Lung (tissue), 11 donors: ENCODE measurements at regions not wholly inside any gene's neighbourhood (a gene's known extent, or its start where the extent isn't known, plus 50 kb on each side); places are given as distances from the start of the nearest gene placed in this dataset.

Experiments used
- ATAC-seq: fragments of 200-7000 bp; cut with Tn5 transposase; one replicate; pipeline ENCODE4 v1.9.1; 2020; ENCODE audit warnings: moderate number of reproducible peaks; ENCODE audit not compliant: insufficient read depth, low FRiP score
- DNase-seq, 3 donors: peaks; one replicate each; pipeline ENCODE4 v3.0.0-alpha.2; 2013 to 2017
- H3K27ac ChIP-seq, 2 donors: one replicate each; pipeline ENCODE4 v1.5.1; 2013; ENCODE audit warnings: mild to moderate bottlenecking in 2 of 2, moderate library complexity in 2 of 2, control low read depth in 1 of 2, inconsistent platforms in 1 of 2, low read depth in 1 of 2, low read length in 1 of 2
- H3K27me3 ChIP-seq, 3 donors: one replicate each; pipeline ENCODE4 v1.5.1; 2013; ENCODE audit warnings: low read length in 2 of 3; ENCODE audit not compliant: control insufficient read depth in 3 of 3, insufficient read depth in 3 of 3
- H3K36me3 ChIP-seq, 4 donors: one replicate each; pipeline ENCODE4 v1.5.1; 2013; ENCODE audit warnings: low read length in 4 of 4, mild to moderate bottlenecking in 1 of 4, moderate library complexity in 1 of 4; ENCODE audit not compliant: control insufficient read depth in 4 of 4, insufficient read depth in 4 of 4
- H3K4me1 ChIP-seq, 5 donors: one replicate each; pipeline ENCODE4 v1.5.1; 2013; ENCODE audit warnings: low read length in 5 of 5, mild to moderate bottlenecking in 2 of 5, moderate library complexity in 1 of 5; ENCODE audit not compliant: control insufficient read depth in 5 of 5, insufficient read depth in 5 of 5
- H3K4me3 ChIP-seq: one replicate; pipeline ENCODE4 v1.5.1; 2013; ENCODE audit warnings: mild to moderate bottlenecking, control low read depth, moderate library complexity
- H3K9ac ChIP-seq, 2 donors: one replicate each; pipeline ENCODE4 v1.5.1; 2013; ENCODE audit warnings: low read length in 2 of 2, control low read depth in 1 of 2; ENCODE audit not compliant: insufficient read depth in 1 of 2
- H3K9me3 ChIP-seq, 4 donors: one replicate each; pipeline ENCODE4 v1.5.1; 2013; ENCODE audit warnings: low read length in 3 of 4, mild to moderate bottlenecking in 1 of 4, moderate library complexity in 1 of 4; ENCODE audit not compliant: control insufficient read depth in 4 of 4, insufficient read depth in 3 of 4
- CTCF ChIP-seq: IDR thresholded peaks from 2 replicates; pipeline ENCODE4 v1.5.1; 2012; ENCODE audit warnings: mild to moderate bottlenecking; ENCODE audit errors: control extremely low read depth, extremely low read depth
- WGBS, 2 donors: extraction: QIAGEN DNeasy Blood & Tissue Kit; methylation state at CpG; one replicate each; pipeline ENCODE4 v1.1.7; 2013; 5-methylcytosine and 5-hydroxymethylcytosine counted together
- donor health status: control.
- donor health status: control.
- donor health status: Bipolar disorder and iron deficiency.
- donor health status: healthy.
- donor health status: DM: yes; HTN: yes; CAD: no.

DNA sequence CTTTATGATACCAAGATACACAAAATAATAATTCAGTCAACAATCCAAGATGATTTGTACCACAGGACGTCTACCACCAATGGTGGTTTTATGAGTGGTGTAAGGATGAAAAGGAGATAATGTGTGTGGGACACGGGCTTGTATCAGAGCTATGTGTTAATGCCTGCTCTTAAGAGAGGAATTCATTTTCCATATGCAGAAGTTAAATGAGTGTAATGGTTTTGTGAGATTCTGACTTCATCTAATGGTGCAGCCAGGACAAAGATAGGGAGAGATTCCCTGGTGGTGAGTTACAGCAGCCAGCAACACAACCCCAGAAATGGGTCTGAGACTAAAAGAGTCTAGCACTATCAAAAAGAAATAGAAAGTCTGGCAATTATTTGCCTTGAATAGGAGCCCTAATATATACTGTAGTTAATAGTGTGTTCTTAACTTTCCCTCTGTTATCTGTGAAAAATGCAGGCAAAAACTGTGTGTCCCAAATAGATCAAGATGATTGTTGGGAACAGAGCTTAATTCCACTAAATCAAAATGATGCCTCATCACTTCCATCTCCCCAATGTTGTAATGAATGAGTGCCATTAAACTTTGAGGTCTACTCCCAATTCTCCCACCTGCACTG lies 455.0 kb upstream of the TCF4 start:
- WGBS, 2 donors = 84 to 90% methylated on average over 2 of the region's 2 CpGs
- no peak for TF ChIP-seq CTCF
- ATAC-seq = no peak
- Histone ChIP-seq H3K27ac (no peak overlapping the region), H3K4me3 (no peak overlapping the region), H3K36me3 (no peaks in the 10 kb centered on the region), H3K27me3 (no peaks in the 10 kb centered on the region), H3K9ac (no peak overlapping the region), H3K9me3 (peaks cover 0 to 2% (median under 1%) of the 10 kb centered on the region in 4 donors), H3K4me1 (peaks cover 0 to 13% (median 0%) of the 10 kb centered on the region in 5 donors)
- DNase-seq = no peak

GRCh38 chr18:56038171-56039030 lies 450.4 kb upstream of the TCF4 start:
- Histone ChIP-seq H3K36me3 (peaks cover 0 to 5% (median 0%) of the 10 kb centered on the region in 4 donors), H3K4me3 (no peak overlapping the region), H3K27ac (no peak overlapping the region), H3K9ac (no peak overlapping the region), H3K4me1 (peaks cover 0 to 21% (median 0%) of the 10 kb centered on the region in 5 donors), H3K27me3 (no peaks in the 10 kb centered on the region), H3K9me3 (no peaks in the 10 kb centered on the region)
- 73 to 84% methylated on average over 8 of the region's 8 CpGs for WGBS, 2 donors
- TF ChIP-seq CTCF = no peak
- DNase-seq (peak; percentile 42 to 95 (median 86)), ATAC-seq (no peak)

DNA sequence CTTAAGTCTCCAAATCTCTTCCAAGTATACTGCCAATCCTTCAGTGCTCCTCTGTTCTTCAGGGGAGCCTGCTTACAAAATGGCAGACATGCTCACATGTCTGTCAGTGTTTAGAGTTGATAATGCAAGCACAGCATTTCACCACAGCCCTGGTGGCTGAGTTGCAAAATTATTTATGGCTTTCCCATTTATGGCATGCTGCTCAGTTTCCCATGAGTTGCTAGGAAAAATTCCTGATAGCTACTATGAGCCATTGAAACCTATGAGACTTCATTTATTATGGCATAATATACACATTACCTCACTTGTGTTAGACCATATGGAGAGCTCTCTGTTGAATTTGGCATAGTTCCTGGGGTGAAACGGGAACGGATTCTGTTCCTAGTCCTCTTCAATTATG lies 448.7 kb upstream of the TCF4 start:
- Histone ChIP-seq H3K27me3 (no peaks in the 10 kb centered on the region), H3K9ac (no peak overlapping the region), H3K4me1 (peaks cover 0 to 21% (median 0%) of the 10 kb centered on the region in 5 donors), H3K9me3 (peaks cover 0 to 4% (median 2%) of the 10 kb centered on the region in 4 donors), H3K4me3 (no peak overlapping the region), H3K36me3 (peaks cover 0 to 5% (median 0%) of the 10 kb centered on the region in 4 donors), H3K27ac (no peak overlapping the region)
- TF ChIP-seq CTCF = no peak
- ATAC-seq (no peak), DNase-seq (peak in 1 of 3 donors; percentile 16)
- WGBS, 2 donors = 92 to 97% methylated on average over 2 of the region's 2 CpGs
